NCI-H526 (cell line): ENCODE measurements at regions not wholly inside any gene's neighbourhood (a gene's known extent, or its start where the extent isn't known, plus 50 kb on each side); places are given as distances from the start of the nearest gene placed in this dataset.
"Not testable (repeated sequence)": the region's sequence is repeated elsewhere in the genome, so short reads cannot be mapped to it uniquely, and the experiment has no call there.

ENCODE experiments used
- DNase-seq, 2 experiments: peaks; one replicate each; lab custom pipeline; 2025; lab: John Stamatoyannopoulos, UW

DNA sequence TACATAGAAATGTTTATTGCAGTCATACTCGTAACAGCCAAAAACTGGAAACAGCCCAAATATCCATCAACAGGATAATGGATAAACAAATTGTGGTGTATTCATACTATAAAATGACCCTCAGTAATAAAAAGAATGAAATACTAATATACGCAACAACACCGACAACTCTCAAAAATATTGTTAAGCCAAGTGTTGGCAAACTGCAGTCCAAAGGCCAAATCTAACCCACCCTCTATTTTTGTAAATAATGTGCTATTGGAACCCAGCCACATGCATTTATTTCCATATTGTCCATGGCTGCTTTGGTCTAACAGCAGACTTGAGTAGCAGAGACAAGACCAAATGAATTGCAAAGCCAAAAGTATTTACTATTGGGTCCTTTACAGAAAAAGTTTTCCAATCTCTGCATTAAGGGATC lies 151.0 kb downstream of the MREG start:
- DNase-seq, result no peak

DNA sequence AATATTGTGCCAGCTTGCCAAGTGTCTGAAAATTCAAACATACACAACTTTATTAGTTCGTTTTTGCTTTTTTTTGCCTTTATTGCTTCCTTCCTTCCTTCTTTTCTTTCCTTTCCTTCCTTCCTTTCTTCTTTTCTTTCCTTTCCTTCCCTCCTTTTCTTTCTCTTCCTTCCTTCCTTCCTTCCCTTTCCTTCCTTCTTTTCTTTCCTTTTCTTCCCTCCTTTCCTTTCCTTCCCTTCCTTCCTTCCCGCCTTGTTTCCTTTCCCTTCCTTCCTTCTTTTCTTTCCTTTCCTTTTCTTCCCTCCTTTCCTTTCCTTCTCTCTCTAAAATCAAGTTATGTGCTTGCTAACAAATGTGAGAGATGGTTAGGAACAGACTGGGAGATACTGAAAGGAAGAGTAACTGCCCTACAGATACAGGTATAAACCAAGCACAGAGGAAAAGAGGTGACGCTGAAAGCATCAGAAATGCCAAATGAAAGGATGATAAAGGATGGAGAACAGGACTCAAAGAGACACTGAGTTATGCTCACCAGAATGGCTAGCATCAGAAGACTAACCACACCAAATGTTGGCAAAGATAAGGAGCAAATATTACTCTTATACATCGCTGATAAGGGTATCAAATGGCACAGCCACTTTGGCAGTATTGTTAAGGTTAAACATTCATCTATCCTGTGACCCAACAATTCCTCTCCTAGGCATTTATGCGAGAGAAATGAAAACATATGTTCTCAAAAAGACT lies 151.6 kb downstream of the MREG start:
- no peak for DNase-seq

DNA sequence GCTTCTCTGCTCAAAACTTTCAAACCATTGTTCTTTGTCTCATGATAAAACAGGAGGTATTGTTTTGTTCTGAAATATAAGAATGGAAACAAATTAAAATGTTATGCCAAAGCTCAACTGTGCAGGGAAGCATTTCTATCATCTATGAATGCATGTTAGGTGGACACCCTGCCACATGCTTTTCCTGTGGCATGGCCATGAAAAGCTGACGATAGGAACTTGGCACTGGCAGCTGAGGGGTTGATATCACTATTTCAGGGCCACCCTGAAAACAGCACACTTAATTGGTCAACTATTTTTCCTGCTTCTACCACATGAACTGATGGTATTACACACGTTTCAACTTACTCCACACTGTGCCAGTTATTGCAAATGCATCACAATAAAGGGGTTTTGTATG lies 157.3 kb downstream of the MREG start:
- no peak for DNase-seq

DNA sequence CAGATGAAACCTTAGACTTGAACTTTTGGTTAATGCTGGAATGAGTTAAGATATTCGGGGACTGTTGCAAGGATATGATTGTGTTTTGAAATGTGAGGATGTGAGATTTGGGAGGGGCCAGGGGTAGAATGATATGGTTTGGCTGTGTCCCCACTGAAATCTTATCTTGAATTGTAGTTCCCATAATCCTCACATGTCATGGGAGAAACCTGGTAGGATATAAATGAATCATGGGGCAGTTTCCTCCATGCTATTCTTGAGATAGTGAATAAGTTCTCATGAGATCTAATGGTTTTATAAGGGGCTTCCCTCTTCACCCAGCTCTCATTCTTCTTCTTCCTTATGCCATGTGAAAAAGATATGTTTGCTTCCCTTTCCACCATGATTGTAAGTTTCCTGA lies 158.0 kb downstream of the MREG start:
- DNase-seq, result not testable (repeated sequence)

DNA sequence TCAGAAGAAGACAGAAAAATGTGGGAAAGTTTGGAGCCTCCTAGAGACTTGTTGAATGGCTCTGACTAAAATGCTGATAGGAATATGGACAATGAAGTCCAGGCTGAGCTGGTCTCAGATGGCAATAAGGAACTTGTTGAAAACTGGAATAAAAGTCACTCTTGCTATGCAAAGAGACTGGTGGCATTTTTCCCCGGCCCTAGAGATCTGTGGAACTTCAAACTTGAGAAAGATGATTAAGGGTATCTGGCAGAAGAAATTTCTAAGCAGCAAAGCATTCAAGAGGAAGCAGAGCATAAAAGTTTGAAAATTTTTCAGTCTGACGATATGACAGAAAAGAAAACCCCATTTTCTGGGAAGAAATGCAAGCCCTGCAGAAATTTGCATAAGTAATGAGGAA lies 159.3 kb downstream of the MREG start:
- no peak for DNase-seq

DNA sequence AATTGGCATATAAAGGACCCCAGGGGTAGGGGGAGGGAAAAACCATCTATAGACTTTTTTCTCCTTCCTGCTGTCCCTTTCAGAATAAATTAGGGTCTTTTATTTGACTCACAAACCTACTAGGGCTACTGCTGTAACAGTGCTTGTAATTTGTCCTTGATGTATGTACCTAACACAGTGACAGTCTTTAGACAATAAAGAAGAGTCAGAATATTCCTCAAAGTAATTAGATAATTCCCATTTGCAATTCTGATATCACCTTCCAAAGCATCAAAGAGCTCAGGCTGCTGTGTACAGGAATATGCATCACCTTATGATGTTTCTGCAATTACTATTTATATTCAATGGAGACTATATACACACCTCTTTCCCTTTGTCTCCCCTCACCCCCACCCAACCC lies 161.7 kb downstream of the MREG start:
- DNase-seq, result no peak

DNA sequence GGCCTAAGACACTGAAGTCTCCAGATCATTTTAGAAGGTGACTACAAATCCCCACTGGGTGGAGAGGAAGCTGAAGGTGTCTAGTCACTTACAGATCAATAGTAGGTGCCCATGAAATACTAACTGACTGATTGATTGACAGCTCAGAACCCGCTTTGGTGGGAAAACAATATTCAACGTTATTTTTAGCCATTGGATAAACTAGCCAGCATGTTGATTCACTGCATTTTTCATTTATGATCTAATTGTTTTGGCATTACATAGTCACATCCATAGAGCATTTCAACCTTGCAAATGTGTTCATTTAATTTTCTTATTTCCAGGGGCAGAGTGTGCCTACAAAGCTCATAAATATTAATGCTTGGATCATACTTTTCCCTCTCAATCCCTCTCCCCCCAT lies 162.3 kb downstream of the MREG start:
- DNase-seq, result no peak

DNA sequence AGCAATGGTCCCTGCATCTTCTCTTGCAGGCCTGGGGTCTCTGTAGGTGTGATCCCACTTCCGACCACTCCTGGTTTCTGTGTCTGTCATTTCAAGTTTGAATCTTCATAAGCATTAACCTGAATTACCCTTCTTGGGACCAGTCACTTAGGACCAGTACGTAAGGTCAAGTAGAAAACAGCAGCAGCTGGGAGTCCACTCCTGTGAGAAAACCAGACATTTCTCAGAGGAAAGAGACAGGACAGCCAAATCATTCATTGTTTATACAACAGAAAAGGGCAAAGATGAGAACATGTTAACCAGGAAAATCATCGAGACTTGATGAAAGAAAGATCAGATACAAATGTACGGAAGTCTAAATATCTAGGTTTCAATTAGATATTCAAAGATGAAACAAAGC lies 163.0 kb downstream of the MREG start:
- DNase-seq, result no peak

DNA sequence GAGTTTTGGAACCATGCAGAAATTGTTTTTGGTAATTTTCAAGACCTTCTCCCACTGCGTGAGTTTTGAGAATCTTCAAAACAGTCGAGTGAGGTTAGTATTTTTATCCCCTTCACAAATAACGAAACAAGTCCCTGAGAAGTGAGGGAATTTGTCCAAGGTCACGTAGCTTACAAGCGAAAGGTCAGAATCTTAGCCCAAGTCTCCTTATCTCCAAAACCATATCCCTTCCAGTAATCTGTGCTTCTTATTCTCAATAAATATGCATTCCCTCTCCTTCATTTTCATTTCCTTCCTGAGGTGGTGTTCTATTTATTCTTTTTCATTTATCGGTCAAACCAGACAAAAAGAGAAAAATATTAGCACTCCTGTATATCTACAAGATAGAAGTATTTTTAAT lies 163.6 kb downstream of the MREG start:
- no peak for DNase-seq

DNA sequence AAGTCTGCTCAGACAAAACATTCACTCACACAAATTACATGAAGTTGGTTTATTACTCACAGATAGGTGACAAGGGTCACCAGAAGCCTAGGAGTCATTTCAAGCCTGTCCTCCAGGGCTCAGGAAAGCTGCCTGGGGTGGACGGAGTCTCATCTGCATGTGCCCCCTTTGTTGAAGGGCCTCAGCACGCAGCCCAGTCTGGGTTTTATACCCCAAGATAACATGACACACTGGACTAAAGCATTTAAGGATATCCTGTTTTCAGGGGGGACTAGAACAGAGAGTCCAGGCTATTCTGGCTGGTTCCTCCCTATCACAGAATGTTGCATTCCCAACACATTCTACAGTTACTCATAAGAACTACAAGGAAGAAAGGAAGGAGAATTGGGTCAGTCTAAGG lies 164.7 kb downstream of the MREG start:
- DNase-seq, result no peak

DNA sequence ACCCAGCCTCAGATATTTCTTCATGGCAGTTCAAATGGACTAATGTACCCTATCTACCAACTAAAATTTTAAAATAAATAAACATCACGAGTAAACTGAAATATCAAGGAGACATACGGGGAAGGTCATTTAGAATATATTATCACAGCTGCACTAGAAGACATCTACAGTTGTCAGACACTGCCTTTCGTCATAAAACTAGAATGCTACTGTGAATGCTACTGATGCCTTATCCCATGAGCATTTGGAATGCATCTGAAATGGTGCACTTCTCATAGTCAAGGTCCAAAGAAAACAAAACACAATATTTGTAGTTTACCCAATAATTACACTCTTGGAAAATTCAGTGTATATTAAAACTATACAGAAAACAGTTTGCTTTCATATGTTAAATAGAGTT lies 165.2 kb downstream of the MREG start:
- DNase-seq, result no peak

DNA sequence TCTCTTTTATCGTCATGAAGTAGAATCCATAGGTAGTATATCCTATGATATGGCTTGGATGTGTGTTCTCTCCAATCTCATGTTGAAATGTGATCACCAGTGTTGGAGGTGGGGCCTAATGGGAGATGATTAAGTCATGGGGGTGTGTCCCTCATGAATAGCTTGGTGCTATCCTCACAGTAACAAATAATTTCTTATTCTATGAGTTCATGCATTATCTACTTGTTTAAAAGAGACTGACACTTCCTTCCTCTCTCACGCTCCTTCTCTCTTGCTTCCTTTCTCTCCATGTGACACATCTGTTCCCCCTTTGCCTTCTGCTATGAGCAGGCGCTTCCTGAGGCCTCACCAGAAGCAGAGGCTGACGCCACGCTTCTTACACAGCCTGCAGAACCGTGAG lies 165.6 kb downstream of the MREG start:
- no peak for DNase-seq

DNA sequence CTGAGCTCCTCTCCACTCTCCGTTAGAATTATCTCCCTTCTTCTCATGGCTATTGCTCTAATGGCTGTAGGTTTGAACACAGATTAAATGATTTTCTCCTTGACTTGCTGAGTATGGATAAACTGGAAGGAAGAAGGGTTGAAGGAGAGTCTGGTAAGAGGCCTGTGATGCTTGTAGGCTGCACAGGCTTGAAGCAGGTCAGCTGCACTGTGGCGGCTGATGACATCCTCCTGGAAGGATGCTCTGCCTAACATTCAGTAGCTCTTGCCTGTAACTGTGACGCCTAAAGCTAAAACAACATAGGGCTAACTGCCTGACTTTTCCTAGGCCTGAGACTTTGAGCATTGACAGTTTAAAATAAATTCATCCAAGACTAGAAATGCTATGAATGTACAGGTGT lies 166.3 kb downstream of the MREG start:
- no peak for DNase-seq

DNA sequence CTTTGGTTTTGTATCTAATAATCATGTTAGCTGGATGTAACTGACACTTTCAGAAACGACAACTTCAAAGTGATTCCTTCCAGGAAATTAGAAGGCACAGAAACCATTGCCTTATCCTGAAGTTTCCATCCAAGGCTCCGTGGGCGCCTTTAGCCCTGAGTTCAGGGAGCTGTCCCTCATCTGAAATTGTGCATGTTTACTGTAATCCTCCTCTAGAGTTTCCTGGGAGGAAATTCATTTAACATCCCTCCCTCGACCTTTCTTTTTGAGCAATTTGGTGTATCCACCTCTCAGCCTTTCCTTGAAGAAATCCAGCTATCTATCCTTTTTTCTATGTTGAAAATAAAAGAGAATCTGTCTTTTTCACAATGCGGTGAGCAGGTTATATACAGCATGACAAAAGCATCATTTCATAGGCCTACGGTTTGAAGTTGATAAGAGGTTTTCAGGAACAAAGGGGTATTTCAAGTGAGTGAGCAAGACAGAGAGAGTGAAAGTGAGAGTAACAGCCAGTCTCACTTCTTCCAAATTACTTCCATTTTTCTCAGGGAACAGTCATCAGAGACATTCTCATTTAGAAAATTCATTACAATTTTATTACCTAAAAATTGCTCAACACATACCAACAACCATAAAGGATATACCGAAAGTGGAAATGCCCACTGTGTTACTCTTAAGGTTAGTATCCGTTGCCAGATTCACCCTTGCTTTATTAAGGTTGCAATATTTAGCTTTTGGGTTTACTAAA lies 167.3 kb downstream of the MREG start:
- no peak for DNase-seq

DNA sequence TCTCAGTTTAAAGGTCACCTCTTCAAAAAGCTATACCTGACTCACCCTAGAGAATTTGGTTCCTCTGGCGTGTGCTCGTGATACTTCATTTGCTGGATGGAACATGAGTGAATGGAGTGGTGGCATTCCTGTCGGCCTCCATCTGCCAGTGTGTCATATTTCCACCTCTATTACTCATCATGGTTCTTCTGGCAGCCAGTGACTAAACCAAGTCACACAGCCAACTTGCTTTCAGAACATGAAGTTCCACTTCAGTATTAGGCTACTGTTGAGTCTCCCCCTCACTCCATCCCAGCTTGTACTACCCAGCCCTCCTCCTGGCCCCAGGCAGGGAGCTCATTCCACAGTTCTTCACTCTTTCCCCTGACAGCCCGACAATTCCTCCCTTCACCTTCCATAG lies 169.8 kb downstream of the MREG start:
- DNase-seq, result no peak

DNA sequence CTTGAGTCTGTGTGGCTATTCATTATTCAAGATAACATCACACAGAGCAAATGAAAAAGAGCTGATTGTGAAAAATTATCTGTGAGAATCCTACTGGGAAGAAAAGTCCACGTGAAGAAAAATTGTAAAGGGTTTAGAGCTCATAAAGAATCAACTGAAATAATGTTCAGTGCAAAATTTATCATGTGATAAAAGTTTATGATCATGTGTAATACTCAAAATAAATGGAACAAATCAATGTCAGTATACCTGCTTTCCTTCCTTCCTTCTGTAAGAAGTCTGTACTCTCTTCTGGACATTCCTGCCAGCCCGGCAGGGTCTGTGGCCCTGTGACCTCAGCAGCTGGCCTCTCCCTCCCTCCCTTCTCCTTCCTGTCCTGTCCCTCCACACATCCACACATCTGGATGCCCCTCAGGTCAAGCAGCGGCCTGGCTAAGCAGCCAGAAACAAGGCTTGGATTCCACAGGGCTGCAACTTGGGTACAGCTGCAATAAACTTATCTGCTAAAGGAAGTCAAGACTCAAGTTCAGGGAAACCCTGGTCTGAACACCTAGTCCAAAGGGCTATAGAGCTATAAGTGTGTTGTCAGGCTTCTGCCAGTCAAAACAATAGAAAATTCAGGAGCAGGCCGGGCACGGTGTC lies 172.1 kb downstream of the MREG start:
- DNase-seq, result no peak

DNA sequence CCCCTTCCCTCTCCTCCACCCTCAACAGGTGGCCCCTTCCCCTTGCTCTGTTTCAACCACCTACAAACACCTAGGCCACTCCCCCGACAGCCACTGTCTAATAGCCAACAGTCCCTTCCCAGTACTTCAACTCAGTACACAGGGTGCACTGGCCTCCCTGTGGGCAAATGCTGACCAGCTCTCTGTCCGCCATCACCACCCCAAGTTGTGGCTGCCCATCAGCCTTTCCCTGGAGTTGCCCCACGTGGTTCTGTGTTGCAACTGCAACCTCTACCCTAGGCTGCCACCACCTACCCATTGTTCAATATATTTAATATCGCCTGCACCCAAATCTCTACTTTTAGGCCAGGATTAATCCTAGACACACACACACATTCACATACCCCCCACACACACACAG lies 173.5 kb downstream of the MREG start:
- DNase-seq, result no peak

DNA sequence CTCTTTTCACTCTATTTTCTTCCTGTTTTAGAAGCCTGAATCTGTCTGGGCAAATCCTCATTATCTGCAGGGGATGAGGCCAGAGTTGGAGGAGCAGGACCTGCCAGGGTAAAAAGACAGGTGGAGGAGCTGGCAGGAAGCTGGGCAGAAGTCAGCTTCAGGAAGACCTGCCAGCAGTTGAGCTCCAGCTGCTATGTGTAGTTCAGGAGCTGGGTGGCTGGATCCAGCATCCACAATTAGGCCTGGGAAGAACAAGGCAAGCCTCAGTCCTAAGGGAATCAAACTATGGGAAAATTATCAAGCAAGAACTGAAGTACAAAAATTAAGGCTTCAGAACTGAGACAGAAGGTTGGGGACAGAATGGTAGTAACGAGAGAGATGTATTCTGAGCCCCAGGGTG lies 174.0 kb downstream of the MREG start:
- no peak for DNase-seq

DNA sequence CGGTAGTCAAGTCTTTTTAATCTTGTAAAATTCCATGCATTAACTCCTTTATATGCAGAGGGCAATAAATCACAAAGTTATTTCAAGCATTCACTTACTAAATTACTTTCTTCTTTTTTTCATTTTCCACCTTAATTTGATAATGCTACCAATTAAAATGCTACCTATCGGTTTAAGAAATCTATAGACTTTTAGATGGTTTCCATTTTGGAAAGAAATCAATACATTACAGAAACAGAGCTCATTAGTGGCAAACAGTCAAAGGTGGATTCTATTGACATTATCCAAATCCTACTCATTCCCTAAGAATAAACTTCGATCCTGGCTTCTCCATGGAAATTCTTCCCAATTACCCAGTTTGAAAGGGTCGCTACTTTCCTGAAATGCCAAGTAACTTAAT lies 176.5 kb downstream of the MREG start:
- no peak for DNase-seq

DNA sequence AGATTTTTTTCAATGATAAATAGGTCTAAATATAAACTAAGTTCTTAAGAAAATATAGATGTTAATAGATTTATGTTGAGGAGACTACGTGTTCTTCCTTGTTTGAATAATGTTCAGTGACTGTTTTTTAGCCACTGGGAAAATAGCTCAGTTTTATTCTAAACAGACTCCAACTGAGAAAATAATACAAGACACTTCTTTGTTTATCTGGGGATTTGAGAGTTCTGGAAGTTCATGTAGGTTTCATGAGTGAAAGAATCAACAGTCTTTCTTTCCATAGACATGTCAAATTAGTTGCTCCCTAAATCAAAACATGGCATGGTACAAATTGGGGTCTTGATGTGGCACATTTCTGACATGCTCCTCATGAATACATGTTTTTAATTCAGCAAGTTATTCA lies 177.7 kb downstream of the MREG start:
- DNase-seq, result no peak

DNA sequence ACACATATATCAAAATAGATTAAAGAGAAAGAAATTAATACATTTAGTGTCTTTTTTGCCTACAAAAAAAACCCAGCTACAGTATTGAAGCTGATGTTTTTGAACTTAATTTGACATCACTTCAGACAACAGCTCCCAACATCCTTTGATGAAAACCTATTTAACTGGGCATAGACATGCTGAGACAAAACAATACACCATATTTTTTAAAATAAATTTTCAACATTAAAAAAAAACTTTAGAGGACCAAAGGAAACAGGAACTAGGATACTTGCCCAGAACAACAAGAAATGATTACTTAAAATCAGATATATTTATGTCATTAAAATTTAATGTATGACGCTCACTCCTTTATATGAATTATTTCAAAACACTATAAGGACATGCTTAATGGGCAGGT lies 178.1 kb downstream of the MREG start:
- no peak for DNase-seq

DNA sequence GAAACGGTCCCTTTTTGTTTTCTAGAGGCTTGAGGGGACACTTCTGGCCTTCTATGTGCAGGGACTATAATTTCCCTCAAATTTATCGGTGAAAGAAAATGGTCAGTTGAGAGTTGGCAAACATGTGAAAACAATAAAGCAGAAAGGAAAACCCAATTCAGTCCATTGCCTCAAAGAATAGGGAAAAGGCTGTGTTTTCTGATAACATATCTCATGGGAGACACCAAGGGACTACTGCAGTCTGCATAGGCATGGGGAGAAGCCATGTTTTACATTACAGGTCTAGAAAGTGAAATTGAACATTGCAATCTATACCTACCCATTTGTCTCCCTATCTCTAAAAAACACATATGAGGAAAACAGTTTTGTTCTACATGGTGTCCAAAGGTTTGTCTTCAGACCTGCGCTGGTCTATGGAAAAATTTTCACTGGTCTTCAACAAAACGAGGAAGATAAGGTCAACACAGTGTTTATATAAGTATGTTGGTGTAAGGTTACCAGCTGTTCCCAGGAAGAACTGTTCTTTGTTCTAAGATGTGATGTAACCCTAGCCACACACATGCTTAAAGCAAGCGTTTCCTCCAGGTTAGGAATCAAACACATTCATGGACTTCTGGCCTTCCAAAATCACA lies 179.7 kb downstream of the MREG start:
- peak; percentile 64 to 65 for DNase-seq

DNA sequence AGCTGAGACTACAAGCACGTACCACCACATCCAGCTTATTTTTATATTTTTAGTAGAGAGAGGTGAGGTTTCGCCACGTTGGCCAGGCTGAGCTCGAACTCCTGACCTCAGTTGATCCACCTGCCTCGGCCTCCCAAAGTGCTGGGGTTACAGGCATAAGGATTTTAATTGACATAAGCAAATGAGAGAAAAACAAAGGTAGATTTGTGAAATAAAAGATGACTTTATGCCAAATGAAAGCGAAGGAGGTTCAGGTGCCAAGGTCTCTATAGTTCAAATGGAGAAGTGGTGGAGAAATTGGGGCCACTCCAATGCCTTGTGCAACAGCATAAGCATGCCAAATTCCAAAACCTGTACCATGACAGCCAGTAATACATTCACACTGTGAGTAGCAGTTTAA lies 180.6 kb downstream of the MREG start:
- no peak for DNase-seq
